H1 (cell line): ENCODE measurements at regions not wholly inside any gene's neighbourhood (a gene's known extent, or its start where the extent isn't known, plus 50 kb on each side); places are given as distances from the start of the nearest gene placed in this dataset.

Experiments used
- CTCF ChIA-PET: fragments of 300-600 bp; sonication (Branson Sonifier 250); formaldehyde crosslinking; loops from one replicate; lab custom pipeline; 2021; ENCODE audit not compliant: partially characterized antibody; lab: Charles Lee
- POLR2A ChIA-PET: fragments of 300-600 bp; sonication (Branson Sonifier 250); formaldehyde crosslinking; loops from one replicate; lab custom pipeline; 2021; ENCODE audit warnings: inconsistent platforms; ENCODE audit not compliant: partially characterized antibody; lab: Charles Lee
- DNase-seq, 2 experiments: peaks; one replicate each; pipeline versions ENCODE4 v3.0.0 to v3.0.0-alpha.2; 2010 to 2022; ENCODE audit warnings: low spot score in 2 of 2, low read depth in 1 of 2, mixed read lengths in 1 of 2
- FAIRE-seq: peaks from 2 replicates; lab custom pipeline; 2011; peaks lifted over from hg19 to GRCh38; lab: Jason Lieb, UNC
- H2AFZ ChIP-seq: 2 replicates; pipeline ENCODE4 v1.8.1; 2012; ENCODE audit warnings: low read length, inconsistent platforms
- H2AK5ac ChIP-seq: 2 replicates; pipeline ENCODE4 v1.6.1; 2013; ENCODE audit warnings: low read depth, low read length
- H2BK120ac ChIP-seq: replicated peaks from 2 replicates; pipeline ENCODE3; 2013; ENCODE audit warnings: low read depth, low read length, inconsistent platforms
- H2BK12ac ChIP-seq: 2 replicates; pipeline ENCODE4 v1.6.1; 2013; ENCODE audit warnings: low read depth, low read length
- H2BK15ac ChIP-seq: 2 replicates; pipeline ENCODE4 v1.6.1; 2013; ENCODE audit warnings: low read length
- H2BK20ac ChIP-seq: 2 replicates; pipeline ENCODE4 v1.6.1; 2013; ENCODE audit warnings: low read length
- H2BK5ac ChIP-seq: 2 replicates; pipeline ENCODE4 v1.6.1; 2013; ENCODE audit warnings: low read depth, low read length
- H3K14ac ChIP-seq: 2 replicates; pipeline ENCODE4 v1.6.1; 2013; ENCODE audit warnings: inconsistent platforms; ENCODE audit not compliant: insufficient read length
- H3K18ac ChIP-seq: 2 replicates; pipeline ENCODE4 v1.6.1; 2013; ENCODE audit warnings: low read length; ENCODE audit errors: extremely low read depth
- H3K23ac ChIP-seq: 2 replicates; pipeline ENCODE4 v1.6.1; 2013; ENCODE audit warnings: inconsistent platforms; ENCODE audit not compliant: insufficient read length
- H3K23me2 ChIP-seq: 2 replicates; pipeline ENCODE4 v1.6.1; 2013; ENCODE audit warnings: low read depth, low read length
- H3K27ac ChIP-seq: 2 replicates; pipeline ENCODE4 v1.6.1; 2011; ENCODE audit warnings: low read depth, low read length, inconsistent platforms
- H3K27me3 ChIP-seq, 4 experiments: replicated peaks in 1 of 4; 1 replicate in 1 of 4; 2 replicates in 3 of 4; pipeline versions ENCODE4 v1.6.1 to v1.8.1; 2011 to 2013; ENCODE audit warnings: low read length in 3 of 4, mild to moderate bottlenecking in 3 of 4, inconsistent platforms in 2 of 4, mixed read lengths in 2 of 4, moderate library complexity in 1 of 4; ENCODE audit not compliant: control insufficient read depth in 3 of 4, insufficient read depth in 3 of 4; ENCODE audit errors: extremely low read depth in 1 of 4
- H3K36me3 ChIP-seq, 4 experiments: 2 replicates each; pipeline versions ENCODE4 v1.6.1 to v1.8.1; 2011 to 2013; ENCODE audit warnings: mild to moderate bottlenecking in 4 of 4, low read length in 3 of 4, moderate library complexity in 2 of 4, control low read depth in 1 of 4, inconsistent platforms in 1 of 4; ENCODE audit not compliant: insufficient read depth in 4 of 4, control insufficient read depth in 2 of 4
- H3K4ac ChIP-seq: replicated peaks from 2 replicates; pipeline ENCODE3; 2013; ENCODE audit warnings: low read length, low read depth, mixed read lengths, inconsistent platforms; ENCODE audit not compliant: insufficient read length
- H3K4me1 ChIP-seq, 4 experiments: replicated peaks in 1 of 4; 1 replicate in 1 of 4; 2 replicates in 3 of 4; pipeline versions ENCODE4 v1.6.1 to v1.8.1; 2011 to 2013; ENCODE audit warnings: low read length in 3 of 4, inconsistent platforms in 2 of 4, mixed read lengths in 1 of 4; ENCODE audit not compliant: insufficient read depth in 4 of 4, control insufficient read depth in 3 of 4
- H3K4me2 ChIP-seq, 2 experiments: 2 replicates each; pipeline versions ENCODE4 v1.6.1 to v1.8.1; 2011 to 2013; ENCODE audit warnings: low read depth in 2 of 2, low read length in 2 of 2, control low read depth in 1 of 2, inconsistent platforms in 1 of 2, mild to moderate bottlenecking in 1 of 2; ENCODE audit not compliant: insufficient read depth in 1 of 2
- H3K4me3 ChIP-seq, 4 experiments: fragments of 200-600, 300-600 bp in 1 of 4; sonication (generic), shearing (Covaris generic), sonication (Bioruptor Twin) in 1 of 4; 2 replicates each; pipeline versions ENCODE4 v1.5.1 to v1.8.1; 2011 to 2016; ENCODE audit warnings: low read length in 4 of 4, low read depth in 3 of 4, control low read depth in 2 of 4, inconsistent platforms in 2 of 4, mild to moderate bottlenecking in 2 of 4, mixed read lengths in 1 of 4, moderate library complexity in 1 of 4; ENCODE audit not compliant: insufficient read depth in 2 of 4; ENCODE audit errors: extremely low read depth in 1 of 4
- H3K56ac ChIP-seq: replicated peaks from 2 replicates; pipeline ENCODE3; 2013; ENCODE audit warnings: low read depth, mild to moderate bottlenecking, mixed read lengths, low read length, inconsistent platforms; ENCODE audit not compliant: insufficient read length
- H3K79me1 ChIP-seq: 2 replicates; pipeline ENCODE4 v1.6.1; 2013; ENCODE audit warnings: low read depth, low read length, control low read depth
- H3K79me2 ChIP-seq, 2 experiments: 2 replicates each; pipeline versions ENCODE4 v1.6.1 to v1.8.1; 2012 to 2013; ENCODE audit warnings: low read length in 2 of 2, mild to moderate bottlenecking in 2 of 2, inconsistent platforms in 1 of 2; ENCODE audit not compliant: insufficient read depth in 2 of 2, control insufficient read depth in 1 of 2
- H3K9ac ChIP-seq, 4 experiments: replicated peaks in 1 of 4; 1 replicate in 1 of 4; 2 replicates in 3 of 4; pipeline versions ENCODE4 v1.6.1 to v1.8.1; 2011 to 2013; ENCODE audit warnings: low read depth in 3 of 4, low read length in 3 of 4, control low read depth in 2 of 4, mild to moderate bottlenecking in 2 of 4, moderate library complexity in 2 of 4, inconsistent platforms in 1 of 4; ENCODE audit errors: extremely low read depth in 1 of 4
- H3K9me3 ChIP-seq, 2 experiments: 2 replicates each; pipeline versions ENCODE4 v1.6.1 to v1.8.1; 2012 to 2013; ENCODE audit warnings: mild to moderate bottlenecking in 2 of 2, moderate library complexity in 2 of 2, control low read depth in 1 of 2, inconsistent platforms in 1 of 2, low read depth in 1 of 2, low read length in 1 of 2, mixed read lengths in 1 of 2; ENCODE audit not compliant: insufficient read depth in 2 of 2
- H4K20me1 ChIP-seq, 2 experiments: replicated peaks in 1 of 2; 2 replicates each; pipeline versions ENCODE3 to v1.8.1; 2011 to 2013; ENCODE audit warnings: inconsistent platforms in 2 of 2, low read length in 2 of 2, mild to moderate bottlenecking in 1 of 2; ENCODE audit not compliant: insufficient read depth in 2 of 2, control insufficient read depth in 1 of 2
- H4K5ac ChIP-seq: 2 replicates; pipeline ENCODE4 v1.6.1; 2013; ENCODE audit warnings: low read length, low read depth, mixed read lengths, inconsistent platforms; ENCODE audit not compliant: insufficient read length
- H4K8ac ChIP-seq: 2 replicates; pipeline ENCODE4 v1.8.0; 2013; ENCODE audit warnings: mild to moderate bottlenecking, moderate library complexity, low read length, inconsistent platforms; ENCODE audit not compliant: insufficient read depth; ENCODE audit errors: extremely low read depth
- H4K91ac ChIP-seq: replicated peaks from 2 replicates; pipeline ENCODE3; 2013; ENCODE audit warnings: low read length, mixed read lengths, inconsistent platforms; ENCODE audit not compliant: insufficient read length
- NRF1 ChIP-seq: IDR thresholded peaks from 2 replicates; pipeline ENCODE4 v1.6.1; 2011; ENCODE audit warnings: mild to moderate bottlenecking, low read depth, low read length, improper control_type of control experiment
- POLR2A ChIP-seq, 2 experiments: IDR thresholded peaks; 1 replicate in 1 of 2; 2 replicates in 1 of 2; pipeline ENCODE4 v1.6.1; 2011; ENCODE audit warnings: low read depth in 2 of 2, low read length in 2 of 2, mild to moderate bottlenecking in 2 of 2; ENCODE audit errors: control extremely low read depth in 1 of 2
- SP2 ChIP-seq: IDR thresholded peaks from 2 replicates; pipeline ENCODE4 v1.6.1; 2012; ENCODE audit warnings: mild to moderate bottlenecking, low read length, inconsistent platforms
- SP4 ChIP-seq: IDR thresholded peaks from 2 replicates; pipeline ENCODE4 v1.6.1; 2012; ENCODE audit warnings: low read length, inconsistent platforms
- TBP ChIP-seq: IDR thresholded peaks from 2 replicates; pipeline ENCODE4 v1.6.1; 2011; ENCODE audit warnings: low read depth, low read length, improper control_type of control experiment
- WGBS, 2 experiments: shearing (Covaris generic) in 1 of 2; methylation state at CpG; one replicate each; pipeline versions ENCODE4 v1.1.6 to v1.1.7; 2013 to 2015; ENCODE audit warnings: low lambda C conversion rate in 2 of 2, mixed read lengths in 2 of 2, inconsistent platforms in 1 of 2, low coverage in 1 of 2, missing lambda C conversion rate in 1 of 2; ENCODE audit not compliant: insufficient replicate concordance in 2 of 2, insufficient coverage in 1 of 2, insufficient read length in 1 of 2; ENCODE audit errors: extremely low coverage in 1 of 2, missing lambda C conversion rate in 1 of 2; 5-methylcytosine and 5-hydroxymethylcytosine counted together
- TF ChIP-seq, protein P1 (sequence below): IDR thresholded peaks from 2 replicates; pipeline ENCODE4 v1.6.1; 2012; ENCODE audit warnings: inconsistent platforms

- Histone ChIP-seq H2BK15ac (no peak overlapping the region), H4K5ac (no peak overlapping the region), H2AK5ac (no peak overlapping the region), H3K4me2 (no peak overlapping the region), H3K9me3 (no peaks in the 10 kb centered on the region), H3K27ac (no peak overlapping the region), H3K9ac (no peak overlapping the region), H3K79me1 (no peaks in the 10 kb centered on the region), H2BK12ac (no peak overlapping the region), H3K4ac (no peak overlapping the region), H2BK20ac (no peak overlapping the region), H3K4me3 (no peak overlapping the region), H3K36me3 (no peaks in the 10 kb centered on the region), H3K27me3 (no peaks in the 10 kb centered on the region), H4K8ac (no peak overlapping the region), H2AFZ (no peak overlapping the region), H3K14ac (no peak overlapping the region), H3K23ac (no peak overlapping the region), H4K91ac (no peak overlapping the region), H2BK5ac (no peak overlapping the region), H2BK120ac (no peak overlapping the region), H3K23me2 (no peaks in the 10 kb centered on the region), H3K4me1 (no peaks in the 10 kb centered on the region), H3K56ac (no peak overlapping the region), H3K18ac (no peak overlapping the region), H3K79me2 (no peaks in the 10 kb centered on the region), H4K20me1 (no peaks in the 10 kb centered on the region)
- WGBS, 2 experiments, result 77% methylated on average over 2 of the region's 2 CpGs; no CpG with 5 or more reads in 1 of the 2 experiments
- POLR2A ChIA-PET, result no interaction called here
- FAIRE-seq (no peak), DNase-seq (no peak)
- TF ChIP-seq POLR2A (IDR thresholded peaks at IDR 0.05; ENCODE audit: control extremely low read depth in 1 of 2, low read depth in 2 of 2, low read length in 2 of 2), result no peak
- no peak for TF ChIP-seq TBP
- TF ChIP-seq NRF1, result no peak
- TF ChIP-seq SP4, result no peak
- TF ChIP-seq, protein P1, sequence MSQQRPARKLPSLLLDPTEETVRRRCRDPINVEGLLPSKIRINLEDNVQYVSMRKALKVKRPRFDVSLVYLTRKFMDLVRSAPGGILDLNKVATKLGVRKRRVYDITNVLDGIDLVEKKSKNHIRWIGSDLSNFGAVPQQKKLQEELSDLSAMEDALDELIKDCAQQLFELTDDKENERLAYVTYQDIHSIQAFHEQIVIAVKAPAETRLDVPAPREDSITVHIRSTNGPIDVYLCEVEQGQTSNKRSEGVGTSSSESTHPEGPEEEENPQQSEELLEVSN, result no peak
- TF ChIP-seq SP2, result no peak
- CTCF ChIA-PET, result interaction anchor here (1.5 kb wide), 1 partner anchor 14 kb away, joined by 3 read pairs; no protein-coding TSS in a partner anchor
Observed at GRCh38 chr4:181777518-181777917, 465.7 kb upstream of the TENM3 start.
